ENCODE measurements at regions not wholly inside any gene's neighbourhood (a gene's known extent, or its start where the extent isn't known, plus 50 kb on each side); places are given as distances from the start of the nearest gene placed in this dataset.

DNA sequence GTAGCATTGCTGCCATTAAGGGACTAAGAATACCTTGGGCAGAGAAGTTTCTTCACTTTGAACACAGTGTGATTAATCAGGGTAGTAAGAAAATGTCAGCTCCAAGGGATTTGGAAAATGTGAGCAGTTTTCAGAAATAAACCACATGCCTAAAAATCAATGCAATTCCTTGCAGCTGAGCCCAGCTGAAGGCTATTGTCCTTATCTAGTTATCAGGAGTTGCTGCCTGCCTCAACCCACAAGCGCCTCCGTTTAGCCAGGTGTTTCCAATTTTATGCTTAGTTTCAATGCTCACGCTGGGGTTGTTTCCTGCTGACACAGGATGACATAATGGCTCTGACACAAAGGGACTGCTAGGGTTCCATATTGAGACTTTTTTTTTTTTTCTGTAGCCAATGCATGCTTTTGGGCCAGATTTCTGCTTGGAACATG, 132.3 kb upstream of the ANK3 start:
- DNase-seq (ENCODE audit: low spot score) (no peak), FAIRE-seq (no peak)

DNA sequence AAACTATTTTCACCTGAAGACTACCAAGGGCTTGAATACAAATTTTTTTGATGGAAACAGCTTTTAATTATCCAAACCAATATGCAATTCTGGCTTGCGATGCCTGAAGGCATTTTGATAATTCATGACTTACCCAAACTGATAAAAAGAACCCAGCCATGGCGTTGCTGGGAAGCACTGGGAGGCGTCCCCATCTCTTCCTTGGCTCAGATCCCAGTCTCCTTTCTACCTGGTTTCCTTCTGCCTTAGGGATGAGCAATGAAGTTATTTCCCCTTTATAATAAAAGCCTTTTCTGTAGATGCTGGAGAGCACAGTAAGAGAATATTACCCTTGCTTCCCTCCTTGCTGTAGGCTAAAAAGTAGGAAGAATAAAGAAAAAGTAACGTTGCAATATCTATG, 129.1 kb upstream of the ANK3 start:
- DNase-seq (ENCODE audit: low spot score) (no peak), FAIRE-seq (no peak)

DNA sequence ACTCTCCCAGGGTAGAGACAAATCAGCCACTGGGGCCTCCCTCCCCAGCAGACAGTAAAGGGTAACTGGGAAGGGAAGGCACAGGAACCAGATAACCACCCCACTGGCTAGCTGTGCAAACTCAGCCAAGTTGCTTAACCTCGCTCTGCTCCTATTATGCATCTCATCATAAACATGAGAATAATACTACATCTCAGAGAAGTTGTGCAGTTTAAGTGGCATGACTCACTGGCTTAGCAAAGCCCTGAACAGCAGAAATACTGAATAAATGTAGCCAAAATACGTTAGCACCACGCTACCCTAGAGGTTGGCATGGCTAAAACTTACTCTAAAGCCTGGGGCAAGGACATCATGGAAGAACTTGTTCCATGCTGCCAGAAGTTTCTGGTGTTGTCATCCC, 128.1 kb upstream of the ANK3 start:
- no peak for DNase-seq (ENCODE audit: low spot score)
- FAIRE-seq: no peak

DNA sequence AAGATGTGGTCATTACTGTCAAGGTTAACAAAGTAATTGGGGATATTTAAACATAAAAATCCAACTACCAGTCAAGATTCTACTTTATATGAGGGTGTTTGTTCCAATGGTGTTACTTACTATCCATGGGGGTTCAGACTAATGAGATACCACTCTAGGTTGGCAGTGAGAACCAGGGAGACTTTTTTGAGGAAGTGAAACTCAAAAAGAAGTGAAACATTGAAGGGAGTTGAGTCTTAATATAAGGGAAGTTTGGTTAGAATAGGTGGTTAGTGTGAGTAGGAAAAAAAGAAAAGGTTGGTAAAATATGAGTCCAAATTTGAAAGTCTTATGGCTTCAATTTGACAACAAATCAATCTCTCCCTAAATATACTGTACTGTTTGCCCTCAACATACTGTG, 123.6 kb upstream of the ANK3 start:
- FAIRE-seq: no peak
- DNase-seq (ENCODE audit: low spot score): no peak

DNA sequence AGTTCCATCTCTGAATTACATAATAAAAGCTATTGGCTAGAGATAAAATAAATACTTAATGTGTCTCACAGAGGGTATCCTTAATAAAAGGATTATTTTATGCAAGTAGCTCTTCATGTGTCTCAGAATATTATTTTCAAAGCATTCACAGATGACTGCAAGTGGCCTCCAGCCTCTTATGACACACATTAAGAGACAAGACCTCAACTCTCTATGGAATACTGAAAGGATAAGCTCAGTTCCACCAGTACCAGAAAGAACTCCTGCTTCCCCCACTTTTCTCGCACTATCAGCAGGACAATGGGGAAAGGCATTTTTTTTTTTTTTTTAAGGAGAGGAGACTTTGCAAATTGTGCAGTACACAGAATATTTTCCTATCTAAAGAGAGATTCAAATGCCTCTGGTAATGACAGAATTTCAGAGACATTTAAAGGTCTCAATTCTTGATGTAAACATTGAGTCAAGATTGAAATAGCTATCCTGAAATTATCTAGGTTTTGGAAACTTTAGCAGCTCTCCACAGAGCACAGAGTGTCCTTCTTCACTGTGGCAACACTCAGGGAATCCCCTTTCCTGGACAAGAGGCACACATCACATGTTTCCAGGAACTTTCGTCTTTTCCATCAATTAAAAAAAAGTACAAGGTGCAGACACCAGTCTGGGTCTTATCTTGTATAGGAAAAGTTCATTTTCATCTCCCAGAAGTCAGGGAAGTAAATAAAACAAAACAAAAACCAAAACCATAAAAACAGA, 122.0 kb upstream of the ANK3 start:
- FAIRE-seq (no peak), DNase-seq (ENCODE audit: low spot score) (no peak)

DNA sequence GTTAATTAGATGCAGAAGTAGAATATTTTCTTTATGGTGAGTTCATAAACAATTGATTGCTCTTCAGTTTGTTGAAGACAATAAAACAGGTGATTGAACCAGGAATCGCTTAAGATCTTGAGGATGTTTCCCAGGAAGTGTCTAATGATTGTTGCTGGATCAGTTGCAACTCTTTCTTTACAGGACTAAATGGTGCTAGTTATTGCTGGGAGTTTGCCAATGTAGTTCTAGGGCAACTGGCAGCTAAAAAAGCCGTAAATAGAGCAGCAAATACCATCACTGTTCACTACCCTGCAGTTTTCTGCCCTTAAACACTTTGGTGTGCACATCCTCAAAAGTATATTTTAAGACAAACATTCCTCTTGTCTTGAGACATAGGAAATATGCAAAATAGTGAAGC, 119.2 kb upstream of the ANK3 start:
- DNase-seq (ENCODE audit: low spot score) (no peak), FAIRE-seq (no peak)

DNA sequence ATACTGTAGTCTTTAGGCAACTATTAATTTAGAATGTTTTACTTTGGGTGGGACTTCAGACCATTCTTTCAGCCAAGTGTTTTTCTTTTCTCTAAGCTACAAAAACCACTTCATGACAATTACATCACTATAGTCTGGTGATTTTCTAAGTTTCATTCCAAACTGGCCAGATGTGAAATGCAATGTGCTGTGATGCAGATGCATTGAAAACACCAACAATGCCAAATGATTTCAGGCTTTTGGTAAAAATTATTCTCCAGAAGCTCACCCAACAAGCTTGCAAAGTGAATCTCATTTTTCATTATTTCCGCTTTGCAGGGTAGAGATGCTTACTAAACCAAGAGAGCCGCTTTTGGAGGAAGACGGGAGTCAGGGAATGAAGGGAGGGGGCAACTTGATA, 118.4 kb upstream of the ANK3 start:
- FAIRE-seq: no peak
- no peak for DNase-seq (ENCODE audit: low spot score)

DNA sequence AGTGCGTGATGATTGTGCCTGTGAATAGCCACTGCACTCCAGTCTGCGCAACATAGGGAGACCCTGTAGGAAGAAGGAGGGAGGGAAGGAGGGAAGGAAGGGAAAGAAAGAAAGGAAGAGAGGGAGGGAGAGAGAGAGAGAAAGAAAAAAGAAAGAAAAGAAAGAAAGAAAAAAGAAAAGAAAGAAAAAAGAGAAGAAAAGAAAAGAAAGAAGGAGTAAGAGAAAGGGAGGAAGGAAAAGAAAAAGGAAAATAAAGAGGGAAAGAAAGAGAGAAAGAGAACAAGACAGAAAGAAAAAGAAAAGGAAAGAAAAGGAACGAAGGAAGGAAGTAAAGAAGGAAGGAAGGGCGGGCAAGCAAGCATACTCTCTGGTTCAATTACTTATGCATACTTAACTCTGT, 112.9 kb upstream of the ANK3 start:
- no peak for FAIRE-seq
- DNase-seq (ENCODE audit: low spot score): no peak

DNA sequence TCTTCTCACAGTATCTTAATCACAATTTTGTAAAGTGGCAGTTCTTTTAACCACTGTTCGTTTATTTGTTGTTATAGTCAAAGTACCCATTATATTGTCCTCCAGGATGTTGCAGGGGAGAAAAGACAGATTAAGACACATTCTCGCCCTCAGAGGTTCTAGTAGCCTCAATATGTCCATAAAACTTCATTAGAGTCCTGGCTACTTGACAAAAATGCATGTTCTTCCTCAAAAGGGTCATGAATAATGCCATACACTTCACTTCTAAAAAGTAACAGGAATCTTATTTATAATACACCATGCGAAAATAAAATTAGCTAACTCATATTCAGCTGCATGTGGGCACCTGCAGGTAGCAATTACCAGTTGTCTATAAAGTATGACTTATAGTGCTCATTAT, 109.3 kb upstream of the ANK3 start:
- DNase-seq (ENCODE audit: low spot score) (no peak), FAIRE-seq (no peak)

DNA sequence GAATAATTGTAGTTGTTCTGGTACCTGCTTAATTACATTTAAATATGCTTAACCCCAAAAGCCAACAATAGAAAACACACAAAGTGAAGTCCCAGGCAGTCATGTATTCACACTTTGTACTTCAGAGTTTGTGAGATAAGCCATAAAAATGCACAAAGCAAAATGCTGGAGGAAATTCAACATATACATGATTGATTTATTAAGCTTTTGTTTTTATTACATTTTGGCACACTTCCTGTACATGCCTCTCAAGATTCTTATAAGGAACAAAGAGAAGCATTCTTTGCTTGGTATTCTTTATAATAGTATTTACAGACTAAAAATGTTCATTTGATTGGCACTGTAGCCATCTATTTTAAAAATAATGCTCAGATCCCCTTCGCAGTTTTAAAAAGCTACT, 107.7 kb upstream of the ANK3 start:
- FAIRE-seq (no peak), DNase-seq (ENCODE audit: low spot score) (no peak)

DNA sequence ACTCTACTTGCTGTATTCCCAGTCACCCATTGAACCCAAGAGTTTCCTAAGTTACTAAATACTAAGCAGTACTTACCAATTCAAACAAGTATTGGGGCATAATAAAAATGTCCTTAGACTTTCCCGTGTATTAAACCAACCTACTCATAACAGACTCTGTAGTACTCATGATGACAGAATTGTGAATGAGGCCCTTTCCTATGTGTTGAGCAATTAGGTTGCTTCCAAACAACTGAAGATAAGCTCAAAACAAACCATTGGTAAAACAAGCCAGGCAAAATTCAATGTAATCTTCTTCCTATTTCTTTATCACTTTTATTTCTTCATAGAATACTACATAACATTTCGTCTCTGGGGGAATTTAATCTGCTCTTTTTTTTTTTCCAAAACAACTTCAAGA, 106.5 kb upstream of the ANK3 start:
- no peak for DNase-seq (ENCODE audit: low spot score)
- FAIRE-seq: no peak

DNA sequence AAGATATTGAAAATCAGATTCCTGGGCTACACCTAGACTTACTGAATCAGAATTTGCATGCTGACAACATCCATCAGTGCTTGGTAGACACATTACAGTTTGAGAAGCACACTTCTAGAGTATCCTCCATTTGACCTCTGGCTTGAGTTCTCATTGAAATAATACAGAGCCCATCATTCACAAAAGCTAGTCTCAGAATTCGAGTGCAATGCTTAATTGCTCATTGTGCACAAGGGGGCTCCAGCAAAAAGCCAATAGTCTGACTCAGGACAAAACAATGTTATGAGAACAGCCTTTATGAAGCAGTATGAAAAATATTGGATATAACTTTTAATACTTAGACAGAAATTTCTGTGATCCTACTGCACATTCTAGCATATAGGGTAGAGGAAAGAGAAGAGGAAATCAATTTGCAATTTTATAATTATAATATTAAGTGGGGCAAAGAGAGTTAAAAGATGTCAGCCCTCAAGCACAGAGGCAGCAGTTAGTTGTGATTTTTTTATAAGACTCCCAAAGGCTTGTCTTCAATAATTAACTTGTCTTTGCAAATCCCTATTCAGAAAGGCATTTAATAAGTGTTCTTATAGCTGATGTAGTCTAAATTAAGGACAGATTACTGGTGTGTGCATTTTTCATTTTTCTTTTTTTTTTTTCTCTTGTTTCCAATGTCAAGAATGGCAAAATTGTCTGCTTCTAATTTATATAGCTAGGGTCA, 105.8 kb upstream of the ANK3 start:
- FAIRE-seq (no peak), DNase-seq (ENCODE audit: low spot score) (no peak)

DNA sequence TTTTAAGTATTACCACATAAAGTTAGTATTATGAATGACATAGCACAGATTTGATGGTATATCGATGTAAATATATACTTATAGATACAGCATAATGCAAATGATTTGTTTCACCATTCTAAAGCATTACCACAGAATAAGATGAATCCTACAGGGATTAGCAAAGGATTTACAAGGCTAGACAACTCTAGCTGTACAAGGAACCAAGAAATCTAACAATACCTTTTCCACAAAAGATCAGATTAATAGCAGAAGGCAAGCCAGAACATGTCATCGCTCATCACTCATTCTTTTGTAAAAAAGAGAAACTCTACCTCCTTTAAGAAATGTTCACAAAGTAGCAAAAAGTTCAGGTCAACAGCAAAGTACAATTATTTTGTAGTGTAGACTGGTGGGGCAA, 105.1 kb upstream of the ANK3 start:
- no peak for DNase-seq (ENCODE audit: low spot score)

DNA sequence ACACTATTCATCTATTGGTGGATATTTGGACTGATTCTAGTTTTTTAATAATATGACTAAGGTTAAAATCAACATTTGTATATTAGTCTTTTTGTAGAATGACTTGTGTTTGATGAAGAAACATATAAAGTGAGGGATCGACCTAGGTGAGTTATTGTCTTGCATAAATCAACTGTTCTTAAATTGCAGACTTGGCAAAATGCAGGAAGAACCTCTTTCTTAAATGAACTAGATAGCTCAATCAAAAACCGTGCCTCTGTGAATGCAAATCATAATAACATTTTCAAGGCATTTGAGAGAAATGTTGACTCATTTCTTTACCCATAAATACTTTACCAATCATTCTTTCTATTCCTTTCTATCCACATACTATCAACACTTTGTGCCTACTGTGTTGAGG, 101.5 kb upstream of the ANK3 start:
- DNase-seq (ENCODE audit: low spot score) (no peak), FAIRE-seq (no peak)

More for the DNA sequence above, 105.1 kb upstream of the ANK3 start:
- no peak for FAIRE-seq

DNA sequence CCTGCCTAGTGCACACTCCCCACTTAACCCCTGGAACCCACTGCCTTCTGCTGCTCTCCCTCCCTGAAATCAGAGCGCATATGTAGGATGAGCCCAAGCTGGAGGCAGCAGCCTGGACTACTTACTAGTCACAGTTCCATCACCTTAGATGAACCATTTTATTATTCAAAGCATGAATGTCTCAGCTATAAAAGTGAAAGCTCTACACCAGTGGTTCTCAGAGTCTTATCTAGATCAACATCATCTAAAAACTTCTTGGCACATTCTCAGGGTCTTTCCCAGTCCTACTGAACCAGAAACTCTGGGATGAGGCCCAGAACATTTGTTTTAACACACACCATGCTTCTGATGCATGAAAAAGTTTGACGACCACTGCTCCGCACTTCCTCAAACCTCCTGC, 100.3 kb upstream of the ANK3 start:
- no peak for DNase-seq (ENCODE audit: low spot score)

DNA sequence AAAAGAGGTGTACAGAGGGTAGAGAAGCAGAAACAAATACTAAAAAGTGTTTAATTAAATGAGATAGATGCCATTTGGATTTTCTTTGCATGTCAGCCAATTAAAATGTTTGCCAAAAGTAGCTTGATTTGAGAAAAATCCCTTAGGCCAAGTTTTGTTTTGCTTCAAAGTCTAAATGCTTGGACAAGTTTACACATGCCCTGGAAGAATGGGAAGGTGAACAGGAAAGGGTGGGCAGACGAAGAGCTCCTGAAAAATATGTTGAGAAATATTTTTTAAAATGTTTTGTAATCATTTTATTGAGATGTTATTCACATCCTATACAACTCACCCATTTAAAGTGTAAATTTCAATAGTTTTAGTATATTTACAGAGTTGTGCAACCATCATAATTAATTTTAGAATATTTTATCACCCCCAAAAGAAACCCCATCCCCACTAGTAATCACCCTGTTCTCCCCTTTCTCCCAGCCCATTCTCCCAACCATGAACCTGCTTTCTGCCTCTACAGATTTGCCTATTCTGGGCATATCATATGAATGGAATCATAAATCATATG, 98.5 kb upstream of the ANK3 start:
- no peak for FAIRE-seq
- DNase-seq (ENCODE audit: low spot score): no peak

More for the DNA sequence above, 100.3 kb upstream of the ANK3 start:
- no peak for FAIRE-seq

DNA sequence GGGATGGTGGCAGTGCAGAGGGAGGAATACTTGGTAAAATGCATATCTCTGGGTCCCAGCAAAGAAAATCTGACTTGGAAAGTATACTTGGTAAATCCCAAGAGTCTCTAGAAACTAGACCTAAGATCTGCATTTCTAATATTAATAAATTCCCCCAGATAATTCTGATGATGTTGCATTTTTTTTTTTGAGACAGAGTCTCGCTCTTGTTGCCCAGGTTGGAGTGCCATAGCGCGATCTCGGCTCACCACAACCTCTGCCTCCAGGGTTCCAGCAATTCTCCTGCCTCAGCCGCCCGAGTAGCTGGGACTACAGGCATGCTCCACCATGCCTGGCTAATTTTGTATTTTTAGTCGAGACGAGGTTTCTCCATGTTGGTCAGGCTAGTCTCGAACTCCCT, 97.9 kb upstream of the ANK3 start:
- FAIRE-seq: no peak
- no peak for DNase-seq (ENCODE audit: low spot score)

DNA sequence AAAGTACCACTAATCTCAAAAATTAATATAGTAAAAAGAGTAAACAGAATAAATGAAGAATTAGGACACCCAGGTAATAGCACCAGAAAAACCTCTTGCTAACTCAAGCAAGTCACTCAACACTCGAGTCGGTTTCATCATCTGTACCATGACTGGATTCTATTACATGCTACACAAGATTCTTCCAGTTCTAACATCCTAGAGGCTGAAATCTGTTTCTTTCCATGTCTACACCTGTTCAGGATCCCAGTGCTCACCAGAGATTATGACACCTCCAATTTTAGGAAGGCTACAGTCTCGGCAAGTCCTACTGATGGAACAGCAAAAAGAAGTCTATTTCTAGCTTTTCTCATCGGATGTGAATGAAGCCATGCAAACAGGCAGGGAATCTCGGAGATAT, 95.3 kb upstream of the ANK3 start:
- FAIRE-seq (no peak), DNase-seq (ENCODE audit: low spot score) (no peak)

DNA sequence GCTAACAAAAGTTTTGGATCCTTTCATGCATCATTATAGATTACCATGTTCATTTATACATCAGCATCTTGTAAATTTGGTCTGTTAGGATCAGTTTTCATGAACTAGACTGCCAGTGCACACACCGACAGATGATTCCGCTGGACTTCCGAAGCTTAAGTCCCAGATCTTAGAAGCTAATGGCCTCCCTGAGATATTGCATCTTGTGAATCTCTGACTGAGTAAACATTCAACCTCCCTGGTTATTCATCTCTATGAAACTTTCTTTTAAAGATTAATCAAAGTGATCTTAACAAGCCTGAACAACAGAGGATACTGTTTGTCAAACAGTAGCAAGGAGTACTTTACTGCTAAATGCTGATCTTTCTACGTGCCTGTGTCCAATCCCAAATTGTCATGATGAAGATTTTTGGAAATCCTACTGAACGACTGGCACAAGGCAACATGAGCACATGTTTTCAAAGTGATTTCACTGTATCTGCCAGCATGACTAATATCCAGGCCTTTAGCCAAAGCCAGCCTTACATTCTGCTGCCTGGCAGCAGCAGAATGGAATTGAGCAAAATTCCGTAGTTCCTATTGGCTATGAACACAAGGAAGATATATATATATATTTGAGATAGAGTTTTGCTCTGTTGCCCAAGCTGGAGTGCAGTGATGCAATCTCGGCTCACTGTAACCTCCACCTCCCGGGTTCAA, 91.3 kb upstream of the ANK3 start:
- peak; percentile 86 for FAIRE-seq
- peak; percentile 74 for DNase-seq (ENCODE audit: low spot score)

DNA sequence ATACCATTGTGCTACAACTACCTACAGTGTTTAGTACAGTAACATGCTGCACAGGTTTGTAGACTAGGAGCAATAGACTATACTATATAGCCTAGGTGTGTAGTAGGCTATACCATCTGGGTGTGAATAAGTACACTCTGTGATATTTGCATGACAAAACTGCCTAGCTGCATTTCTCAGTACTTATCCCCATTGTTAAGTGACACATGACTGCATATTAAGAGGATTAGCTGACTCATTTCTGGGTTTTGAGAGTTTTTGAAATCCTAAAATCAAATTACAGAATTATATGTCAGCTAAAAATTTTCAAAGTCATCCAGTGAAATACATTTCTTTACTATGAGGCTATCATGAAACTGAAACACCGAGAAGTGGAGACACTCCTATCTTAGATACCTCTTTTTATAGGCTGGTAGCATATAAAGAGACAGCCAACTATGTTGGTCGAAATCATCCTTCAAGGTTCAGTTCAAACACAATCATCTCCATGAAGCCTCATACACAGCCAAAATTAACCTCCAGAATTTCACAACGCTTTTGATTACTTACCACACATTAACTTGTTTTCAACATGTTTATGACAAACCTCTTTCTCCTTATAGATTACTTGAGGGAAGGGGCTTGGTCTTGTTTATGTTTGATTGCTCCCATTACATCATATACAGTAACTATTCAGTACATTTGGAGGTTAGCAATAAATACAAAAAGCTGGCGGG, 89.8 kb upstream of the ANK3 start:
- DNase-seq (ENCODE audit: low spot score): no peak
- FAIRE-seq: no peak

DNA sequence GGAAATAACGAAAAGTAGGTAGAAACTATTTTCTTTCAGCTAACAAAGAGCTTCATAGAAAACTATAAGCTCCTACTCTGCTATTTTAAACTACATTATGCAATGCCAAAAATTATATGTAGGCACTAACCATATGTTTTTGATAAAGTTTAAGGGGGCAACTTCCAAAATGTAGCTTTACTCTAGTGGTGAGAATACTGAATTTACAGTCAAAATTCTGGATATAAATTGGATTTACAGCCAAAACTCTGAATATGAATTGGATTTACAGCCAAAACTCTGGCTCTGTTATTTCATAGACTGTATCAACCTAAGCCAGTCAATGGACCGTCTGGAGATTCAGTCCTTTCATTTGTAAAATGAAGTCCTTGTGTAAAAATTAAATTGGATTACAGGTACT, 86.8 kb upstream of the ANK3 start:
- FAIRE-seq (no peak), DNase-seq (ENCODE audit: low spot score) (no peak)

DNA sequence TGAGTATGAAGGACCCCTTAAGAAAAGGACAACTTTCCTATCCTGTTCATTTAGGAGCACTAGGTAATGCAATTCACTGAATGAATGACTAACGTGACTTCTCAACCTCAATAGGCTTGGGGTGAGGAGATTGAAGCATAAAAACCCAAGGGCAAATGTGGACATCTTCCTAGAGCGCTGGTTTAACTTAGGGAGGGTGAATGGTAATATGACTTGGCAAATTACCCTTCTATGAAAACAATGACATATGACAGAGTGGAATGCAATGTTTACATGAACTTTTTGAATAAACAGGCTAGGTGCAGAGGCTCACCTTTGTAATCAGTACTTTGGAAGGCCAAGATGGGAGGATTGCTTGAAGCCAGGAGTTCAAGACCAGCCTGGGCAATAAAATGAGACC, 83.9 kb upstream of the ANK3 start:
- FAIRE-seq (no peak), DNase-seq (ENCODE audit: low spot score) (no peak)

All from RCC 7860 (cell line).